ENCODE measurements at regions not wholly inside any gene's neighbourhood (a gene's known extent, or its start where the extent isn't known, plus 50 kb on each side); places are given as distances from the start of the nearest gene placed in this dataset.
A peak's percentile ranks its signal among the peaks of the same experiment; 100 is the strongest.
"Not testable (repeated sequence)": the region's sequence is repeated elsewhere in the genome, so short reads cannot be mapped to it uniquely, and the experiment has no call there.

- no peak for DNase-seq
Measured at GRCh38 chr7:46604241-46604661, 683.2 kb upstream of the IGFBP3 start.

GRCh38 chr7:46603780-46604179 is 682.7 kb upstream of the IGFBP3 start:
- DNase-seq: no peak

- no peak for DNase-seq
Measured at GRCh38 chr7:46603296-46603752, 682.3 kb upstream of the IGFBP3 start.

GRCh38 chr7:46600340-46600739 is 679.3 kb upstream of the IGFBP3 start:
- DNase-seq: no peak

DNA sequence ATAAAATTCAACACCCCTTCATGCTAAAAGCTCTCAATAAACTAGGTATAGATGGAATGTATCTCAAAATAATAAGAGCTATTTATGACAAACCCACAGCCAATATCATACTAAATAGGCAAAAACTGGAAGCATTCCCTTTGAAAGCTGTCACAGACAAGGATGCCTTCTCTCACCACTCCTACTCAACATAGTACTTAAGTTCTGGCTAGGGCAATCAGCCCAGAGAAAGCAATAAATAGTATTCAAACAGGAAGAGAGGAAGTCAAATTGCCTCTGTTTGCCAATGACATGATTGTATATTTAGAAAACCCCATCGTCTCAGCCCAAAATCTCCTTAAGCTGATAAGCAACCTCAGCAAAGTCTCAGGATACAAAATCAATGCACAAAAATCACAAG is 673.8 kb upstream of the IGFBP3 start:
- DNase-seq: not testable (repeated sequence)

DNA sequence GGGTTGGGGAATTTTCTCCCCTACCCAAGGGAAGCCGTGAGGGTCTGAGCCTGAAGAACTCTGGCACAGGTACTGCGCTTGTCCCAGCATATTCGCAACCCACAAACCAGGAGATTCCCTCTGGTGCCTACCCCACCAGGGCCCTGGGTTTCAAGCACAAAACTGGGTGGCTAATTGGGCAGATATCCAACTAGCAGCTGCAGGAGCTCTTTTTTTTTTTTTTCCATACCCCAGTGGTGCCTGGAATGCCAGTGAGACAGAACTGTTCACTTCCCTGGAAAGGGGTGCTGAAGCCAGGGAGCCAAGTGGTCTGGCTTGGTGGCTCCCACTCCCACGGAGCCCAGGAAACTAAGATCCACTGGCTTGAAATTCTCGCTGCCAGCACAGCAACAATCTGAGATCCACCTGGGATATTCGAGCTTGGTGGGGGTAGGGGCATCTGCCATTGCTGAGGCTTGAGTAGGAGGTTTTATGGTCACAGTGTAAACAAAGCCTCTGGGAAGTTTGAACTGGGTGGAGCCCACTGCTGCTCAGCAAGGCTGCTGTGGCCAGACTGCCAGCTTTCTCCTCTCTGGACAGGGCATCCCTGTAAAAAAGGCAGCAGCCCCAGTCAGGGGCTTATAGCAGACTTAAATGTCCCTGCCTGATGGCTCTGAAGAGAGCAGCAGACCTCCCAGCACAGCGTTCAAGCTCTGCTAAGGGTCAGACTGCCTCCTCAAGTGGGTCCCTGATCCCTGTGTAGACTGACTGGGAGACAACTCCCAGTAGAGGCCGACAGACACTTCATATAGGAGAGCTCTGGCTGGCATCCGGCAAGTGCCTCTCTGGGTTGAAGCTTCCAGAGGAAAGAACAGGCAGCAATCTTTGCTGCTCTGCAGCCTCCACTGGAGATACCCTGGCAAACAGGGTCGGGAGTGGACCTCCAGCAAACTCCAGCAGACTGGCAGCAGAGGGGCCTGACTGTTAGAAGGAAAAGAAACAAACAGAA is 670.1 kb upstream of the IGFBP3 start:
- DNase-seq: peak; percentile 9

GRCh38 chr7:46589286-46589685 is 668.2 kb upstream of the IGFBP3 start:
- no peak for DNase-seq

- peak; percentile 22 for DNase-seq
Measured at GRCh38 chr7:46586406-46586805, 665.3 kb upstream of the IGFBP3 start.

DNA sequence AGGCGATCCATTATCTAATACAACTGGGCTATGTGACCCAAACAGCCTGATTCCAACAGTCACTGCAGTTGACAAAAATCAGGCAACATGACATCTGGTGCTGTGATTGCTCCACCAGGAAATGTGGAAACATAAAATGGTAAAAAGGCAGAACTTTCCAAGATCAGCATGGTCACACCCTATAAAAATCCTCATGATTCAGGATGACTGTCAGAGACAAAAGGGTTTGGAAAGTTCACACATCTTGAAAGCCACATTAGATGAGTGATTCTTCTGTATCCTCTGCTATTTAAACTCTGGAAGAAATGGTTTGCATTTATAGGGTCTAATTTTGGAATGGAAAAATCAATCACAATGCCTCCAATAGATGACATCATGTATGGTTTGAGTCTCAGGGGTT is 662.6 kb upstream of the IGFBP3 start:
- no peak for DNase-seq

DNA sequence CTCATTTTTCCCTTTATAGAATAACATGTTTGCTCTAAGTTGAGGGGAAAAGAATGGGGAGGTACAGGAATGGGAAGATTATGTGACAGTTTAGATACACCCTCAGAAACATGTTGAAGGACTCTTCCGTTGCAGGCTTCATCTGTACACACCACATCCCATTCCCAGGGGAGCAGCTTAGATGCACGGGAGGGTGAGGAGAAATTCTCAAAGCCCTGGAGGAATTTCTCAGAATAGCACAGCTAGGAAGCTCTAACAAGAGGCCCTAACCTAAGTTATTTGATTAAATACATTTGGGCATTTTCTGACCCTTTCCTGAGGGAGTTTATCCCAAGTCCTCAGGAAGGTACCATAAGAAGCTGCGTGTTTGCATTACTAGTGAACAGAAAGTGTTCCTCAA is 660.2 kb upstream of the IGFBP3 start:
- DNase-seq: no peak

DNA sequence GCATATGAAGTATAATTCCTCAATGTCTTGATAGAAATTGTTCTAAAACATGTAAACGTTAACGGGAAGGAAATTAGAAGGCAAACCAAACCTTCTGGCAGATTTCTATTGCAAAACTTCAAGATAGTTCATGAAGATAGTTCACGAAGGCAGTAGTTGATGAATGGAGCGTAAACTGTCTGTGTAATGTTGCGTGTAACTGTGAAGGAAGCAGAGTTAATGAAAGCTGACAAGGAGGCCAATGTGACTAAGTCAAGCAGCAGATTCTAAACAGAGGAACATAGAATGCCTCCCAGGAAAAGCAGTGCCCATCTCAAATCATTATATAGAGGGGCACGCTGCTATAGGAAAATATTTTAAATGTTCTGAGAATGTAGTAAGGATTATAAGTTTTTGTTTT is 659.7 kb upstream of the IGFBP3 start:
- no peak for DNase-seq

DNA sequence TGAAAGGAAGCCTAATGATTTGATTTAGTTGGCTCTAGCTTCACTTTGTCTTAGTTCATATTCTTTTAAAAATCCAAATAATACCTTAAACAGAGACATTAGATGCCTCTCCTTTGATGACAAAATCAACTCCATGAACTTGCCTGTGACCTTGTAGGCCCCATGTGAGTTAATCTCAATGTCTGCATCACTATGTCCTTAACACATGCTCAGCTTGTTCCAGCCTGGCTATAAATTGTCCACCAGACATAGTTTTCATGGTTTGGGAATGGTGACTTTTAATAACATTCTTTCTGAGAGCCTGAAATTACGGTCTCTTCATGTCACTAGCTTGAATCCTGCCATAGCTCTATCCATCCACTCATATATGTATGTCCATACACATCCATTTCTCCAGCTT is 656.3 kb upstream of the IGFBP3 start:
- no peak for DNase-seq

DNA sequence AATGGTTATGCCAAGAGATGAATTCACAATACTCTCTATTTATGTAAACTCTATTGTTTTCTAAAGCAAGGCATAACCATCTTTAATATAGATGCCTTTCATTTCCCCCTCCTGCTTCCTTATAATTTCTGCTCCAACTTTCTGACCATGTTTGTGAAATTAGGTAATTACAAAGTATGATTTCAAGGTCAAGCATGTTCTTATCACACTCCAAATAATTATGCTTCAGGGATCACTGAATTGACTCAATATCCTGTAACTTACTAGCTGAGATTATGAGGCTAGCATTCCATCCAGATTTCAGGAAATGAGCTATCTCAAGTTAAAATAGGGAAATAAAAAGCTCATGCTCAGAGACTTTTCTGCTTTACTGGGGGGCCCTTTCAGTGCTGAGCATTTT is 655.9 kb upstream of the IGFBP3 start:
- DNase-seq: peak; percentile 26

- peak; percentile 17 for DNase-seq
Measured at GRCh38 chr7:46572691-46573090, 651.6 kb upstream of the IGFBP3 start.

- DNase-seq: no peak
Measured at GRCh38 chr7:46571996-46572395, 650.9 kb upstream of the IGFBP3 start.

DNA sequence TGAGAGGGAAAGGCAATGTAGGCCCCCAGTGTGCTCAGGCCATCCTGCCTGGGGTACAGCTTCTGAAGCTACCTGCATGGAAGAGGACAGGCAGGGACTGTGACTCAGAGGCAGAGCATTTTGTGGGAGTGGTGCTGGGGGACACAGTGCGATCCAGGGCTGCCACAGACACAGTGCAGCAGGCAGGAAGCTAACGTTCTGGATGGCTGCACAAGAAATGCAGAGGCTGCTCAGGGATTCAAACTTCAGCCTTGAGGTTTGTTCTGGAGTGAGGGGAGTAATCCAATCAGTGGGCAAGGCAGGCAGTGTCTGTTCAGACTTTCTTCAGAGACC is 648.0 kb upstream of the IGFBP3 start:
- peak; percentile 92 for DNase-seq

GRCh38 chr7:46568420-46569132 is 647.5 kb upstream of the IGFBP3 start:
- DNase-seq: peak; percentile 45

- no peak for DNase-seq
Measured at GRCh38 chr7:46567858-46568257, 646.8 kb upstream of the IGFBP3 start.

GRCh38 chr7:46566097-46566774 is 645.2 kb upstream of the IGFBP3 start:
- DNase-seq: no peak

- DNase-seq: no peak
Measured at GRCh38 chr7:46565253-46566096, 644.4 kb upstream of the IGFBP3 start.

- no peak for DNase-seq
Measured at GRCh38 chr7:46559194-46559832, 638.2 kb upstream of the IGFBP3 start.

Data from kidney glomerular epithelial cell (primary cell).